ENCODE measurements at regions not wholly inside any gene's neighbourhood (a gene's known extent, or its start where the extent isn't known, plus 50 kb on each side); places are given as distances from the start of the nearest gene placed in this dataset.

- TF ChIP-seq CTCF (IDR thresholded peaks at IDR 0.05) = no peak
- TF ChIP-seq POLR2A (IDR thresholded peaks at IDR 0.05) = no peak
Observed at GRCh38 chr5:67904366-67904765, 311.2 kb upstream of the PIK3R1 start.

Data from uterus (tissue), 2 donors.